HepG2 (cell line): ENCODE measurements at regions not wholly inside any gene's neighbourhood (a gene's known extent, or its start where the extent isn't known, plus 50 kb on each side); places are given as distances from the start of the nearest gene placed in this dataset.

ENCODE experiments used
- ATAC-seq: fragments of 200-7000 bp; cut with Tn5 transposase; 3 replicates; pipeline ENCODE4 v1.9.1; 2020; ENCODE audit warnings: mild to moderate bottlenecking, moderate library complexity
- BruUV-seq: library from RNA; stranded (reverse); fragments of 400-500 nt; replicated peaks from 2 replicates; lab custom pipeline; 2021; lab: Mats Ljungman, UMichigan
- CTCF ChIA-PET: fragments of 300-600 bp; formaldehyde crosslinking; extraction: SDS; loops from one replicate; lab custom pipeline; 2021; ENCODE audit warnings: low total read pairs, inconsistent platforms, low intra/inter-chr PET ratio; lab: Yijun Ruan, JAX
- POLR2A ChIA-PET: fragments of 350-600 bp; sonication (Branson Sonifier 250); formaldehyde crosslinking; loops from one replicate; lab custom pipeline; 2020; ENCODE audit warnings: antibody characterized with exemption, inconsistent platforms; lab: Yijun Ruan, JAX
- DNase-seq: peaks from one replicate; pipeline ENCODE4 v3.0.0-alpha.2; 2015; ENCODE audit warnings: low spot score
- FAIRE-seq: peaks from 3 replicates; lab custom pipeline; 2011; peaks lifted over from hg19 to GRCh38; lab: Jason Lieb, UNC
- H2AFZ ChIP-seq: one replicate; pipeline ENCODE4 v1.6.1; 2011; ENCODE audit warnings: low read length, inconsistent platforms
- H3K27ac ChIP-seq: fragments of 300-600 bp; 3 replicates; pipeline ENCODE4 v1.8.0; 2011; ENCODE audit warnings: mixed run types, mild to moderate bottlenecking, mixed read lengths, low read length, inconsistent platforms; ENCODE audit not compliant: insufficient read depth; ENCODE audit errors: extremely low read length
- H3K27me3 ChIP-seq, 2 experiments: fragments of 200-600 bp in 1 of 2; 2 replicates in 1 of 2; 3 replicates in 1 of 2; pipeline versions ENCODE4 v1.6.0 to v1.8.0; 2011; ENCODE audit warnings: low read length in 2 of 2, mild to moderate bottlenecking in 2 of 2, moderate library complexity in 2 of 2, inconsistent platforms in 1 of 2; ENCODE audit not compliant: insufficient read depth in 2 of 2, control insufficient read depth in 1 of 2
- H3K36me3 ChIP-seq, 2 experiments: fragments of 200-600 bp in 1 of 2; replicated peaks in 1 of 2; 2 replicates in 1 of 2; 3 replicates in 1 of 2; pipeline versions ENCODE4 v1.5.1 to v1.8.0; 2011; ENCODE audit warnings: low read length in 2 of 2, inconsistent platforms in 1 of 2; ENCODE audit not compliant: insufficient read depth in 2 of 2, control insufficient read depth in 1 of 2
- H3K4me1 ChIP-seq: 2 replicates; pipeline ENCODE4 v1.5.1; 2012; ENCODE audit warnings: low read length, inconsistent platforms; ENCODE audit not compliant: insufficient read depth
- H3K4me2 ChIP-seq: 2 replicates; pipeline ENCODE4 v1.6.0; 2011; ENCODE audit warnings: low read depth, low read length, inconsistent platforms
- H3K4me3 ChIP-seq, 3 experiments: fragments of 200-600 bp in 1 of 3; sonication (generic), shearing (Covaris generic) in 1 of 3; replicated peaks in 1 of 3; 2 replicates each; pipeline ENCODE4 v1.5.1; 2011 to 2016; ENCODE audit warnings: low read length in 3 of 3, inconsistent platforms in 2 of 3, low read depth in 2 of 3, mild to moderate bottlenecking in 2 of 3, control low read depth in 1 of 3, mixed read lengths in 1 of 3; ENCODE audit not compliant: insufficient read depth in 1 of 3
- H3K79me2 ChIP-seq: one replicate; pipeline ENCODE4 v1.6.1; 2011; ENCODE audit warnings: low read length, inconsistent platforms; ENCODE audit not compliant: insufficient read depth
- H3K9ac ChIP-seq: 2 replicates; pipeline ENCODE4 v1.6.0; 2011; ENCODE audit warnings: mild to moderate bottlenecking, low read depth, low read length, inconsistent platforms; ENCODE audit not compliant: insufficient read depth
- H3K9me3 ChIP-seq: 2 replicates; pipeline ENCODE4 v1.5.1; 2012; ENCODE audit warnings: mild to moderate bottlenecking, low read length
- H4K20me1 ChIP-seq: 2 replicates; pipeline ENCODE4 v1.6.0; 2011; ENCODE audit warnings: inconsistent platforms, mild to moderate bottlenecking, low read length, moderate library complexity; ENCODE audit not compliant: insufficient read depth
- ADNP ChIP-seq: sonication (generic); formaldehyde crosslinking; IDR thresholded peaks from 2 replicates; pipeline ENCODE4 v1.4.0; 2020; ENCODE audit warnings: missing genetic modification reagents
- DDIT3 ChIP-seq: sonication (generic); formaldehyde crosslinking; IDR thresholded peaks from 2 replicates; pipeline ENCODE4 v1.4.0; 2020; ENCODE audit warnings: mild to moderate bottlenecking, missing genetic modification reagents
- EHMT2 ChIP-seq: fragments of 200-600 bp; sonication (generic); IDR thresholded peaks from 2 replicates; pipeline ENCODE4 v1.7.0; 2017; ENCODE audit warnings: antibody characterized with exemption, low read depth, low read length, borderline replicate concordance
- FLYWCH1 ChIP-seq: sonication (generic); formaldehyde crosslinking; IDR thresholded peaks from 2 replicates; pipeline ENCODE4 v1.8.1; 2023; ENCODE audit warnings: mild to moderate bottlenecking, missing genetic modification reagents
- LCORL ChIP-seq, 2 experiments: fragments of 450-650 bp in 1 of 2; sonication (generic) in 1 of 2; formaldehyde crosslinking in 1 of 2; IDR thresholded peaks; 2 replicates each; pipeline versions ENCODE4 v1.5.0 to v1.6.1; 2017 to 2020; ENCODE audit warnings: antibody characterized with exemption in 1 of 2, missing genetic modification reagents in 1 of 2
- NR1H2 ChIP-seq: sonication (generic); formaldehyde crosslinking; IDR thresholded peaks from 2 replicates; pipeline ENCODE4 v1.8.1; 2022; ENCODE audit warnings: low read depth, missing genetic modification reagents, borderline replicate concordance
- PAF1 ChIP-seq: IDR thresholded peaks from 2 replicates; pipeline ENCODE4 v1.6.1; 2016; ENCODE audit warnings: missing genetic modification reagents, missing compliant biosample characterization
- PCBP1 ChIP-seq: fragments of 200-400 bp; formaldehyde crosslinking; IDR thresholded peaks from 2 replicates; pipeline ENCODE4 v1.6.1; 2017; ENCODE audit warnings: mild to moderate bottlenecking, low read depth, low read length, borderline replicate concordance
- PCBP2 ChIP-seq: fragments of 200-400 bp; formaldehyde crosslinking; optimal IDR thresholded peaks from 2 replicates; pipeline ENCODE3; 2018; ENCODE audit warnings: low read length, low read depth; ENCODE audit not compliant: poor library complexity, severe bottlenecking
- ZFP36 ChIP-seq: fragments of 150-350 bp; IDR thresholded peaks from 2 replicates; pipeline ENCODE4 v1.6.1; 2018; ENCODE audit warnings: borderline replicate concordance, low read length, low read depth; ENCODE audit not compliant: partially characterized antibody
- ZFX ChIP-seq: sonication (generic); formaldehyde crosslinking; IDR thresholded peaks from 2 replicates; pipeline ENCODE4 v1.4.0; 2020; ENCODE audit warnings: mild to moderate bottlenecking, low read depth, missing genetic modification reagents, moderate library complexity
- ZNF468 ChIP-seq: sonication (generic); formaldehyde crosslinking; IDR thresholded peaks from 2 replicates; pipeline ENCODE4 v1.8.0; 2022; ENCODE audit warnings: mild to moderate bottlenecking, moderate library complexity, missing genetic modification reagents
- ZNF574 ChIP-seq: sonication (generic); formaldehyde crosslinking; IDR thresholded peaks from 2 replicates; pipeline ENCODE4 v1.4.0; 2020; ENCODE audit warnings: missing genetic modification reagents
- WGBS: methylation state at CpG from one replicate; pipeline ENCODE4 v1.1.6; 2017; ENCODE audit warnings: low lambda C conversion rate; 5-methylcytosine and 5-hydroxymethylcytosine counted together
- in situ Hi-C: cut with HindIII; loops from 2 replicates; pipeline ENCODE4 v1.10.0; 2017; ENCODE audit warnings: low pct_unique_long_range_greater_than_20kb; ENCODE audit not compliant: extremely low pct_ligation_motif_present
- intact Hi-C: fragments of 100-400 bp; cut with micrococcal nuclease; formaldehyde crosslinking; loops from one replicate; pipeline ENCODE4 v1.10.0; 2022; ENCODE audit not compliant: unreplicated experiment
- TF ChIP-seq, protein P1 (sequence below): sonication (generic); formaldehyde crosslinking; IDR thresholded peaks from 2 replicates; pipeline ENCODE4 v1.4.0; 2020; ENCODE audit warnings: missing genetic modification reagents, borderline replicate concordance
- TF ChIP-seq, protein P2 (sequence below): IDR thresholded peaks from 2 replicates; pipeline ENCODE4 v1.4.0; 2020; ENCODE audit warnings: mild to moderate bottlenecking, missing genetic modification reagents
- TF ChIP-seq, protein P3 (sequence below): sonication (generic); formaldehyde crosslinking; IDR thresholded peaks from 2 replicates; pipeline ENCODE4 v1.8.1; 2023; ENCODE audit warnings: missing genetic modification reagents, inconsistent platforms, borderline replicate concordance

- no peak for DNase-seq
- ATAC-seq, result no peak
- FAIRE-seq, result no peak
- no TSS peak for BruUV-seq
- Histone ChIP-seq H3K27me3 (no peaks in the 10 kb centered on the region), H3K9me3 (no peaks in the 10 kb centered on the region), H3K4me2 (no peak overlapping the region), H3K36me3 (no peaks in the 10 kb centered on the region), H2AFZ (no peak overlapping the region), H3K4me3 (no peak overlapping the region), H3K27ac (no peak overlapping the region), H4K20me1 (no peaks in the 10 kb centered on the region), H3K79me2 (no peaks in the 10 kb centered on the region), H3K4me1 (no peaks in the 10 kb centered on the region), H3K9ac (no peak overlapping the region)
- ChIA-PET CTCF (no interaction called here), POLR2A (no interaction called here)
- intact Hi-C loops, result no loop called here
- in situ Hi-C loops, result no loop called here
- WGBS, result 2% methylated on average over 1 of the region's 1 CpG
- TF ChIP-seq, protein P1, sequence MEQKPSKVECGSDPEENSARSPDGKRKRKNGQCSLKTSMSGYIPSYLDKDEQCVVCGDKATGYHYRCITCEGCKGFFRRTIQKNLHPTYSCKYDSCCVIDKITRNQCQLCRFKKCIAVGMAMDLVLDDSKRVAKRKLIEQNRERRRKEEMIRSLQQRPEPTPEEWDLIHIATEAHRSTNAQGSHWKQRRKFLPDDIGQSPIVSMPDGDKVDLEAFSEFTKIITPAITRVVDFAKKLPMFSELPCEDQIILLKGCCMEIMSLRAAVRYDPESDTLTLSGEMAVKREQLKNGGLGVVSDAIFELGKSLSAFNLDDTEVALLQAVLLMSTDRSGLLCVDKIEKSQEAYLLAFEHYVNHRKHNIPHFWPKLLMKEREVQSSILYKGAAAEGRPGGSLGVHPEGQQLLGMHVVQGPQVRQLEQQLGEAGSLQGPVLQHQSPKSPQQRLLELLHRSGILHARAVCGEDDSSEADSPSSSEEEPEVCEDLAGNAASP (CRISPR knock-in tag), result no peak
- TF ChIP-seq LCORL (IDR thresholded peaks at IDR 0.05) (no peak), LCORL (CRISPR knock-in tag; IDR thresholded peaks at IDR 0.05) (no peak), PCBP1 (no peak), NR1H2 (CRISPR knock-in tag) (no peak), EHMT2 (no peak), ADNP (CRISPR knock-in tag) (no peak), ZNF468 (CRISPR knock-in tag) (no peak), DDIT3 (CRISPR knock-in tag) (no peak), ZFP36 (no peak), PAF1 (CRISPR knock-in tag) (no peak), FLYWCH1 (CRISPR knock-in tag) (no peak), PCBP2 (no peak), ZNF574 (no peak), ZFX (CRISPR knock-in tag) (no peak)
- TF ChIP-seq, protein P2, sequence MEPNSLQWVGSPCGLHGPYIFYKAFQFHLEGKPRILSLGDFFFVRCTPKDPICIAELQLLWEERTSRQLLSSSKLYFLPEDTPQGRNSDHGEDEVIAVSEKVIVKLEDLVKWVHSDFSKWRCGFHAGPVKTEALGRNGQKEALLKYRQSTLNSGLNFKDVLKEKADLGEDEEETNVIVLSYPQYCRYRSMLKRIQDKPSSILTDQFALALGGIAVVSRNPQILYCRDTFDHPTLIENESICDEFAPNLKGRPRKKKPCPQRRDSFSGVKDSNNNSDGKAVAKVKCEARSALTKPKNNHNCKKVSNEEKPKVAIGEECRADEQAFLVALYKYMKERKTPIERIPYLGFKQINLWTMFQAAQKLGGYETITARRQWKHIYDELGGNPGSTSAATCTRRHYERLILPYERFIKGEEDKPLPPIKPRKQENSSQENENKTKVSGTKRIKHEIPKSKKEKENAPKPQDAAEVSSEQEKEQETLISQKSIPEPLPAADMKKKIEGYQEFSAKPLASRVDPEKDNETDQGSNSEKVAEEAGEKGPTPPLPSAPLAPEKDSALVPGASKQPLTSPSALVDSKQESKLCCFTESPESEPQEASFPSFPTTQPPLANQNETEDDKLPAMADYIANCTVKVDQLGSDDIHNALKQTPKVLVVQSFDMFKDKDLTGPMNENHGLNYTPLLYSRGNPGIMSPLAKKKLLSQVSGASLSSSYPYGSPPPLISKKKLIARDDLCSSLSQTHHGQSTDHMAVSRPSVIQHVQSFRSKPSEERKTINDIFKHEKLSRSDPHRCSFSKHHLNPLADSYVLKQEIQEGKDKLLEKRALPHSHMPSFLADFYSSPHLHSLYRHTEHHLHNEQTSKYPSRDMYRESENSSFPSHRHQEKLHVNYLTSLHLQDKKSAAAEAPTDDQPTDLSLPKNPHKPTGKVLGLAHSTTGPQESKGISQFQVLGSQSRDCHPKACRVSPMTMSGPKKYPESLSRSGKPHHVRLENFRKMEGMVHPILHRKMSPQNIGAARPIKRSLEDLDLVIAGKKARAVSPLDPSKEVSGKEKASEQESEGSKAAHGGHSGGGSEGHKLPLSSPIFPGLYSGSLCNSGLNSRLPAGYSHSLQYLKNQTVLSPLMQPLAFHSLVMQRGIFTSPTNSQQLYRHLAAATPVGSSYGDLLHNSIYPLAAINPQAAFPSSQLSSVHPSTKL (CRISPR knock-in tag), result no peak
- TF ChIP-seq, protein P3, sequence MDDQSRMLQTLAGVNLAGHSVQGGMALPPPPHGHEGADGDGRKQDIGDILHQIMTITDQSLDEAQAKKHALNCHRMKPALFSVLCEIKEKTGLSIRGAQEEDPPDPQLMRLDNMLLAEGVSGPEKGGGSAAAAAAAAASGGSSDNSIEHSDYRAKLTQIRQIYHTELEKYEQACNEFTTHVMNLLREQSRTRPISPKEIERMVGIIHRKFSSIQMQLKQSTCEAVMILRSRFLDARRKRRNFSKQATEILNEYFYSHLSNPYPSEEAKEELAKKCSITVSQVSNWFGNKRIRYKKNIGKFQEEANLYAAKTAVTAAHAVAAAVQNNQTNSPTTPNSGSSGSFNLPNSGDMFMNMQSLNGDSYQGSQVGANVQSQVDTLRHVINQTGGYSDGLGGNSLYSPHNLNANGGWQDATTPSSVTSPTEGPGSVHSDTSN, result no peak
Observed at GRCh38 chr20:40472905-40473304, 216.1 kb downstream of the MAFB start.
